ENCODE measurements at regions not wholly inside any gene's neighbourhood (a gene's known extent, or its start where the extent isn't known, plus 50 kb on each side); places are given as distances from the start of the nearest gene placed in this dataset.

DNA sequence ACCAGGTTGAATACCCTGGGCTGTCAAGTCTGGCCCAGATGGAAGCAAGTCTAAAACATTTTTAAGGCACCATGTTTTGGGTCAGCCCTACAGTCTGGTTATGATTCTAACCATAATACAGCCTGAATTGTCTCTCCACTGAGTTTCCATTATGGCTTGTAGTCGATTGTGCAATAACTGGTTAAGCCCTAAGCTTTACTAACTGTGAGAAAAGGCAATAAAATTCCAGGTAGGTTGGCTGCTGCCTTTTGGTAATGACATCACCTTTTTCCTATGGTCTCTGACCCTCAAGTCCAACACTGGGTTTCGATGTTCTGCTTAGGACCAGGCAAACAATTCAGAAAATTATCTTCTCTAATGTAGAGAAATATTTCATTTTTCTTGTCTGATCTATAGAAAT lies 243.3 kb downstream of the ACTL7B start:
- Histone ChIP-seq H3K27ac (no peak overlapping the region), H3K27me3 (no peaks in the 10 kb centered on the region), H3K4me3 (no peak overlapping the region), H3K36me3 (replicated peaks in 1 of 2) (no peaks in the 10 kb centered on the region), H3K4me1 (replicated peaks in 1 of 2) (no peaks in the 10 kb centered on the region), H3K9me3 (replicated peaks in 1 of 3) (no peaks in the 10 kb centered on the region)
- TF ChIP-seq POLR2A (IDR thresholded peaks at IDR 0.05) = no peak
- TF ChIP-seq, protein P1, sequence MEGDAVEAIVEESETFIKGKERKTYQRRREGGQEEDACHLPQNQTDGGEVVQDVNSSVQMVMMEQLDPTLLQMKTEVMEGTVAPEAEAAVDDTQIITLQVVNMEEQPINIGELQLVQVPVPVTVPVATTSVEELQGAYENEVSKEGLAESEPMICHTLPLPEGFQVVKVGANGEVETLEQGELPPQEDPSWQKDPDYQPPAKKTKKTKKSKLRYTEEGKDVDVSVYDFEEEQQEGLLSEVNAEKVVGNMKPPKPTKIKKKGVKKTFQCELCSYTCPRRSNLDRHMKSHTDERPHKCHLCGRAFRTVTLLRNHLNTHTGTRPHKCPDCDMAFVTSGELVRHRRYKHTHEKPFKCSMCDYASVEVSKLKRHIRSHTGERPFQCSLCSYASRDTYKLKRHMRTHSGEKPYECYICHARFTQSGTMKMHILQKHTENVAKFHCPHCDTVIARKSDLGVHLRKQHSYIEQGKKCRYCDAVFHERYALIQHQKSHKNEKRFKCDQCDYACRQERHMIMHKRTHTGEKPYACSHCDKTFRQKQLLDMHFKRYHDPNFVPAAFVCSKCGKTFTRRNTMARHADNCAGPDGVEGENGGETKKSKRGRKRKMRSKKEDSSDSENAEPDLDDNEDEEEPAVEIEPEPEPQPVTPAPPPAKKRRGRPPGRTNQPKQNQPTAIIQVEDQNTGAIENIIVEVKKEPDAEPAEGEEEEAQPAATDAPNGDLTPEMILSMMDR (IDR thresholded peaks at IDR 0.05) = no peak
- 71 to 84% (median 79%) methylated on average over 2 of the region's 2 CpGs for WGBS, 4 donors
- no peak for DNase-seq
- intact Hi-C loops (cut with DNase I) = no loop called here

DNA sequence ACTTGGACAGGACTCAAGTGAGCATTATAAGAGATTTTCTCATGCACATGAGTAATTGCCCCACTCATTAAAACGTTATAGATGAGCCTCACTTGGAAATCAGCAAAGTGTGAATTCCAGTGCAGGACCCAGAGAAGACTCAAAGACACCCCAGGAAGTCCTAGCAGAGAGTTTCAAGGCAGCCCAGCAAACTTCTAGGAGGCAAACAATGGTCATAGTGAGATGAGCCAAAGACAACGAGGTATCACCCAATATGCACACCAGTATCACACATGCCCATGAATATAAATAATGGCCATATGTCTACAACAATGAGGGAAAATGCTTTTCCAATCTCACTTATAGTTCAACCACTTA lies 245.9 kb downstream of the ACTL7B start:
- no peaks in the 10 kb centered on the region for H3K27me3 ChIP-seq
- intact Hi-C loops (cut with DNase I) = no loop called here
- no peaks in the 10 kb centered on the region for H3K4me1 ChIP-seq (replicated peaks in 1 of 2)
- 47 to 65% (median 54%) methylated on average over 2 of the region's 2 CpGs for WGBS, 4 donors
- no peak overlapping the region for H3K27ac ChIP-seq
- no peaks in the 10 kb centered on the region for H3K36me3 ChIP-seq (replicated peaks in 1 of 2)
- no peak for DNase-seq
- no peak overlapping the region for H3K4me3 ChIP-seq
- TF ChIP-seq, protein P1 (IDR thresholded peaks at IDR 0.05) = no peak
- TF ChIP-seq POLR2A (IDR thresholded peaks at IDR 0.05) = no peak
- H3K9me3 ChIP-seq (replicated peaks in 1 of 3) = no peaks in the 10 kb centered on the region

DNA sequence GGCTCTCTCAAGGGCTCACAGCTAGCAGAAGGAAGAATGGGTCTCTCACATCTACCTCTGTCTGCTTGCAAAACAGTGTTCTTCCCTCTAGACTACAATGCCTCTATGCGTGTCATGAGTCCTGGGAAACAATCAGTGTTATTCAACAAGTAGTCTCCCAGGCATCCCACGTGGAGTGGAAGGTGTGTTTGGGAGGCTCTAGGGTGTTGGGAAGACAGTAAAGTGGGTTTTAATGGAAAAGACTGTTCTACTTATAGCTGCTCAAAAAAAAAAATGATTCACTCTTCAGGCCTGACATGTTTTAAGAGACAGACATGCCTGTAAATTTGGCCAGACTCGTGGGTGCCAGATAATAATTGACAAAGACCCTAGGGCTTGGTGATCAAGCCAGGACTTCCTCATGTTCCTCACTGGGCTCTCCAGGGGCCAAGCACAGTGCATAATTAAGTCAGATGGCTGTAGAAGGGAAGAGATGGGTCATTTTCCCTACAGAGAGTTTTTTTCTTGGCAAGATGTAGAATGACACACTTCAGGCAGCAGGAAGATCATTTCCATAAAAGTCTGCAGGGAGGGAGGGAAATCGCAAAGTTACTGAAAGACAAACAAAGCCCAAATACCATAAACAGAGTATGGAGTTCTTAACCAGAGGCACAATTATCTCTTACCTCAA lies 246.4 kb downstream of the ACTL7B start:
- WGBS, 4 donors = 65 to 73% (median 72%) methylated on average over 4 of the region's 4 CpGs
- Histone ChIP-seq H3K27me3 (no peaks in the 10 kb centered on the region), H3K36me3 (replicated peaks in 1 of 2) (no peaks in the 10 kb centered on the region), H3K27ac (no peak overlapping the region), H3K4me1 (replicated peaks in 1 of 2) (no peaks in the 10 kb centered on the region), H3K4me3 (no peak overlapping the region), H3K9me3 (replicated peaks in 1 of 3) (no peaks in the 10 kb centered on the region)
- no peak for DNase-seq
- TF ChIP-seq, protein P1 (IDR thresholded peaks at IDR 0.05) = no peak
- TF ChIP-seq POLR2A (IDR thresholded peaks at IDR 0.05) = no peak
- intact Hi-C loops (cut with DNase I) = no loop called here

DNA sequence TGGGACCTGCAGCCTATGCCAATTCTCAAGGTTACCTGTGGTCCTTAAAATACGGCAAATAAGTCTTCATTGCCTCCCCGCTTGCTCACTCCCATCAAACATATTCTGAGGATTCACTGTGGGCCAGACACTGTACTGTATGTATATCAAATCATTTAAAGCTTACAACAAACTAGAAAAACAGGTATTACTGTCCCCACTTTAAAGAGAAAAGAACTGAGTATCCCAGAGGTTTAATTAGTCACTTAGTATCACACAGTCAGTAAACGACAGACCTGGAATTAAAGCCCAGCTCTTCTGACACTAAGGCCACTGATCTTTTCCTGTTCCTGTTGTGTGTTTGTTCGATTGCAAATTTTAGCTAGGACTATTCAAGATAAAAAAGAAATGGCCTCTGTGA lies 248.2 kb downstream of the ACTL7B start:
- WGBS, 4 donors = 64 to 84% (median 78%) methylated on average over 4 of the region's 4 CpGs
- no peak for DNase-seq
- Histone ChIP-seq H3K9me3 (replicated peaks in 1 of 3) (no peaks in the 10 kb centered on the region), H3K27ac (no peak overlapping the region), H3K27me3 (no peaks in the 10 kb centered on the region), H3K4me1 (replicated peaks in 1 of 2) (no peaks in the 10 kb centered on the region), H3K36me3 (replicated peaks in 1 of 2) (no peaks in the 10 kb centered on the region), H3K4me3 (no peak overlapping the region)
- no peak for TF ChIP-seq POLR2A (IDR thresholded peaks at IDR 0.05)
- TF ChIP-seq, protein P1 (IDR thresholded peaks at IDR 0.05) = no peak
- intact Hi-C loops (cut with DNase I) = no loop called here

All from adrenal gland (tissue), 9 donors.